Liver (tissue), 8 donors: ENCODE measurements at regions not wholly inside any gene's neighbourhood (a gene's known extent, or its start where the extent isn't known, plus 50 kb on each side); places are given as distances from the start of the nearest gene placed in this dataset.

Experiments
- DNase-seq: peaks from one replicate; pipeline ENCODE4 v3.0.0-alpha.2; 2017; ENCODE audit warnings: low spot score
- H3K27ac ChIP-seq, 2 donors: one replicate each; pipeline ENCODE4 v1.7.0; 2013; ENCODE audit warnings: inconsistent platforms in 2 of 2, low read length in 2 of 2, control low read depth in 1 of 2, low read depth in 1 of 2, mild to moderate bottlenecking in 1 of 2
- H3K27me3 ChIP-seq, 4 donors: one replicate each; pipeline versions ENCODE4 v1.6.1 to v1.7.0; 2013; ENCODE audit warnings: low read length in 3 of 4, inconsistent platforms in 1 of 4, mild to moderate bottlenecking in 1 of 4, moderate library complexity in 1 of 4; ENCODE audit not compliant: control insufficient read depth in 4 of 4, insufficient read depth in 4 of 4
- H3K36me3 ChIP-seq, 4 donors: one replicate each; pipeline versions ENCODE4 v1.6.1 to v1.7.0; 2013; ENCODE audit warnings: low read length in 3 of 4, mild to moderate bottlenecking in 3 of 4, low read depth in 1 of 4, moderate library complexity in 1 of 4; ENCODE audit not compliant: control insufficient read depth in 4 of 4, insufficient read depth in 3 of 4
- H3K4me1 ChIP-seq, 4 donors: one replicate each; pipeline versions ENCODE4 v1.6.1 to v1.7.0; 2013; ENCODE audit warnings: low read length in 3 of 4, mild to moderate bottlenecking in 3 of 4, moderate library complexity in 1 of 4; ENCODE audit not compliant: control insufficient read depth in 4 of 4, insufficient read depth in 4 of 4
- H3K4me3 ChIP-seq, 3 donors: one replicate each; pipeline versions ENCODE4 v1.6.1 to v1.7.0; 2013; ENCODE audit warnings: low read length in 3 of 3, control low read depth in 1 of 3, low read depth in 1 of 3, mild to moderate bottlenecking in 1 of 3
- H3K9ac ChIP-seq, 2 donors: one replicate each; pipeline ENCODE4 v1.7.0; 2013; ENCODE audit warnings: low read length in 2 of 2, mild to moderate bottlenecking in 2 of 2, moderate library complexity in 2 of 2, control low read depth in 1 of 2, low read depth in 1 of 2
- H3K9me3 ChIP-seq, 4 donors: one replicate each; pipeline versions ENCODE4 v1.6.1 to v1.7.0; 2013; ENCODE audit warnings: low read length in 3 of 4; ENCODE audit not compliant: control insufficient read depth in 4 of 4
- ATF3 ChIP-seq: IDR thresholded peaks from 2 replicates; pipeline ENCODE4 v1.6.1; 2016; ENCODE audit warnings: antibody characterized with exemption
- CTCF ChIP-seq: fragments of 150-350 bp; IDR thresholded peaks from 2 replicates; pipeline ENCODE4 v1.5.1; 2017; ENCODE audit warnings: improper control_type of control experiment, low read depth, low read length; ENCODE audit not compliant: missing input control
- EGR1 ChIP-seq, 2 donors: IDR thresholded peaks; 2 replicates each; pipeline ENCODE4 v1.6.1; 2016 to 2018; ENCODE audit warnings: antibody characterized with exemption in 2 of 2, low read depth in 2 of 2
- FOXA2 ChIP-seq: IDR thresholded peaks from 2 replicates; pipeline ENCODE4 v1.6.1; 2016; ENCODE audit warnings: antibody characterized with exemption
- HNF4A ChIP-seq, 2 donors: conservative IDR thresholded peaks; 2 replicates each; pipeline ENCODE4 v1.6.1; 2016; ENCODE audit warnings: antibody characterized with exemption in 2 of 2, mild to moderate bottlenecking in 2 of 2
- HNF4G ChIP-seq: IDR thresholded peaks from 2 replicates; pipeline ENCODE4 v1.6.1; 2016; ENCODE audit warnings: antibody characterized with exemption
- JUND ChIP-seq, 2 donors: IDR thresholded peaks; 2 replicates each; pipeline ENCODE4 v1.6.1; 2016; ENCODE audit warnings: antibody characterized with exemption in 2 of 2
- NR2F2 ChIP-seq: IDR thresholded peaks from 2 replicates; pipeline ENCODE4 v1.6.1; 2016; ENCODE audit warnings: antibody characterized with exemption
- REST ChIP-seq: IDR thresholded peaks from 2 replicates; pipeline ENCODE4 v1.6.1; 2016; ENCODE audit warnings: antibody characterized with exemption, mild to moderate bottlenecking
- RXRA ChIP-seq, 2 donors: IDR thresholded peaks; 2 replicates each; pipeline ENCODE4 v1.6.1; 2017 to 2018; ENCODE audit warnings: antibody characterized with exemption in 2 of 2, mild to moderate bottlenecking in 1 of 2
- SP1 ChIP-seq: IDR thresholded peaks from 2 replicates; pipeline ENCODE4 v1.6.1; 2018; ENCODE audit warnings: antibody characterized with exemption, mild to moderate bottlenecking
- YY1 ChIP-seq: IDR thresholded peaks from 2 replicates; pipeline ENCODE4 v1.6.1; 2016; ENCODE audit warnings: antibody characterized with exemption, mild to moderate bottlenecking
- WGBS: extraction: QIAGEN DNeasy Blood & Tissue Kit; methylation state at CpG from one replicate; pipeline ENCODE4 v1.1.7; 2013; 5-methylcytosine and 5-hydroxymethylcytosine counted together
- donor health status: healthy.
- donor health status: healthy.
- donor health status: healthy.
- donor health status: healthy.
- donor health status: healthy.

- WGBS, result 69% methylated on average over 1 of the region's 1 CpG
- Histone ChIP-seq H3K27ac (no peak overlapping the region), H3K9me3 (peaks cover 0 to 6% (median 0%) of the 10 kb centered on the region in 4 donors), H3K9ac (no peak overlapping the region), H3K4me1 (no peaks in the 10 kb centered on the region), H3K27me3 (no peaks in the 10 kb centered on the region), H3K36me3 (no peaks in the 10 kb centered on the region), H3K4me3 (no peak overlapping the region)
- TF ChIP-seq CTCF (no peak), FOXA2 (no peak), EGR1 (IDR thresholded peaks at IDR 0.05; ENCODE audit: low read depth in 2 of 2) (no peak), SP1 (no peak), NR2F2 (no peak), ATF3 (no peak), HNF4G (no peak), YY1 (no peak), REST (no peak), JUND (IDR thresholded peaks at IDR 0.05) (no peak)
- no peak for DNase-seq
Observed at GRCh38 chr14:44370727-44371126, 136.4 kb downstream of the FSCB start.

- Histone ChIP-seq H3K9me3 (no peaks in the 10 kb centered on the region), H3K27me3 (no peaks in the 10 kb centered on the region), H3K9ac (no peak overlapping the region), H3K36me3 (no peaks in the 10 kb centered on the region), H3K4me1 (no peaks in the 10 kb centered on the region), H3K27ac (no peak overlapping the region), H3K4me3 (no peak overlapping the region)
- DNase-seq, result no peak
- TF ChIP-seq NR2F2, result no peak
- no peak for TF ChIP-seq ATF3
- TF ChIP-seq YY1, result no peak
- no peak for TF ChIP-seq HNF4A (conservative IDR thresholded peaks at IDR 0.05)
- no peak for TF ChIP-seq SP1
- no peak for TF ChIP-seq RXRA (IDR thresholded peaks at IDR 0.05)
- TF ChIP-seq CTCF, result no peak
- no peak for TF ChIP-seq FOXA2
Observed at GRCh38 chr14:44369401-44370123, 137.5 kb downstream of the FSCB start.
